Activated T-cell treated with anti-CD3 and anti-CD28 coated beads, Interleukin-2, amount 50 U/mL, for 24 hours (primary cell): ENCODE measurements at regions not wholly inside any gene's neighbourhood (a gene's known extent, or its start where the extent isn't known, plus 50 kb on each side); places are given as distances from the start of the nearest gene placed in this dataset.
A peak's percentile ranks its signal among the peaks of the same experiment; 100 is the strongest.

Experiments
- DNase-seq: peaks from one replicate; pipeline ENCODE4 v3.0.0-alpha.2; 2020
- H3K27ac Mint-ChIP-seq: 2 replicates; pipeline ENCODE4 v1.8.0; 2020; ENCODE audit warnings: mild to moderate bottlenecking, mixed read lengths
- H3K27me3 Mint-ChIP-seq: 2 replicates; pipeline ENCODE4 v1.8.0; 2020; ENCODE audit warnings: mixed read lengths
- H3K36me3 Mint-ChIP-seq: 2 replicates; pipeline ENCODE4 v1.8.0; 2020; ENCODE audit warnings: low read depth, mixed read lengths
- H3K4me1 Mint-ChIP-seq: 2 replicates; pipeline ENCODE4 v1.8.0; 2020; ENCODE audit warnings: low read depth, mixed read lengths
- H3K4me3 Mint-ChIP-seq: 2 replicates; pipeline ENCODE4 v1.8.0; 2020; ENCODE audit warnings: mild to moderate bottlenecking, moderate library complexity, mixed read lengths
- H3K9me3 Mint-ChIP-seq: 2 replicates; pipeline ENCODE4 v1.8.0; 2020; ENCODE audit warnings: mixed read lengths

DNA sequence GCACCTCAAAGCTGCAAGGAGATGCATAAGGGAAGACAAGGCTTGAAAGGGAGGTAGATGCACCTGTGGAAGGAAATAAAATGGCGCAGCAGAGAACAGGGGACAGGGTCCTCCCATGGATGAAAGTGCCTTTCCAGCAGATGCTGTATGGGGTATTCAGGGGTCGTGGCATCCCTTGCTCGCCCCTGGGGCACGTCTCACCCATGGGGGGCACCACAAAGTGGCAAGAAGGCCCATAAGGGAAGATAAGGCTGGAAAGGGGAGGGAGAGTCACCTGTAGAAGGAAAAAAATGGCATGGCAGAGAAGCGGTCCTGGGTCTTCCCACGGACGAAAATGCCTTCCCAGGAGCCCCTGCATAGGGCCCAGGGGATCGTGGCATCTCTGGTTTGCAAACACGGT lies 265.1 kb downstream of the ALG10 start:
- peak; percentile 7 for DNase-seq
- Mint-ChIP-seq H3K36me3 (peaks cover 4% of the 10 kb centered on the region), H3K27ac (no peak overlapping the region), H3K4me3 (no peak overlapping the region), H3K9me3 (peaks cover 42% of the 10 kb centered on the region), H3K4me1 (no peaks in the 10 kb centered on the region), H3K27me3 (no peaks in the 10 kb centered on the region)

DNA sequence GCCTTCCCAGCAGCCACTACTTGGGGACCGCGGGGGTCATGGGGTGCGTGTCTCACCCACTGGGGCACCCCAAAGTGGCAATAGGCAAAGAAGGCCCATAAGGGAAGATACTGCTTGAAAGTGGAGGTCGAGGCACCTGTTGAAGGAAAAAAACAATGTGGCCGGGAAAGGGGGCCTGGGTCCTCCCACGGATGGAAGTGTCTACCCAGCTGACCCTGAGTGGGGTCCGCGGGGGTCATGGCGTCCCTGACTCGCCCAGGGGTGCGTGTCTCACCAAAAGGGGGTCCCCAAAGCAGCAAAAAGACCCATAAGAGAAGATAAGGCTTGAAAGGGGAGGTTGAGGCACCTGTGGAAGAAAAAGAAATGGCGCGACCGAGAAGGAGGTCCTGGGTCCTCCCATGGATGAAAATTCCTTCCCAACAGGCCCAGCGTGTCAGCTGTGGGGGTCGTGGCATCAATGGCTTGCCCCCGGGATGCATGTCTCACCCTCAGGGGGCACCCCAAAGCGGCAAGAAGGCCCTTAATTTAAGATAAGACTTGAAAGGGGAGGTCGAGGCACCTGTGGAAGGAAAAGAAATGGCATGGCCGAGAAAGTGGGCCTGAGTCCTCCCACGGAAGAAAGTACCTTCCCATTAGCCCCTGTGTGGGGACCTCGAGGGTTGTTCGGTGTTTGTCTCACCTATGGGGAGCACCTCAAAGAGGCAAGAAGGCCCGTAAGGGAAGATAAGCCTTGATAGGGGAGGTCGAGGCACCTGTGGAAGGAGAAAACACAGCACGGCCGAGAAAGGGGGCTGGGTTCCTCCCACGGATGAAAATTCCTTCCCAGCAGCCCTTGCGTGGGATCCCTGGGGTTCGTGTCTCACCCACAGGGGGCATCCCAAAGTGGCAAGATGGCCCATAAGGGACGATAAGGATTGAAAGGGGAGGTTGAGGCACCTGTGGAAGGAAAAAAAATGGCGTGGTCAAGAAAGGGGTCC lies 266.0 kb downstream of the ALG10 start:
- no peaks in the 10 kb centered on the region for H3K4me1 Mint-ChIP-seq
- peak; percentile 17 for DNase-seq
- no peak overlapping the region for H3K27ac Mint-ChIP-seq
- H3K27me3 Mint-ChIP-seq = no peaks in the 10 kb centered on the region
- peaks cover 4% of the 10 kb centered on the region for H3K36me3 Mint-ChIP-seq
- peaks cover 41% of the 10 kb centered on the region for H3K9me3 Mint-ChIP-seq
- no peak overlapping the region for H3K4me3 Mint-ChIP-seq

- Mint-ChIP-seq H3K27me3 (no peaks in the 10 kb centered on the region), H3K9me3 (peaks cover 43% of the 10 kb centered on the region), H3K27ac (no peak overlapping the region), H3K4me1 (no peaks in the 10 kb centered on the region), H3K4me3 (no peak overlapping the region), H3K36me3 (peaks cover 4% of the 10 kb centered on the region)
- DNase-seq = no peak
These were observed 266.7 kb downstream of the ALG10 start for GRCh38 chr12:34288963-34289345.

- Mint-ChIP-seq H3K4me1 (no peaks in the 10 kb centered on the region), H3K9me3 (peaks cover 41% of the 10 kb centered on the region), H3K36me3 (peaks cover 3% of the 10 kb centered on the region), H3K4me3 (no peak overlapping the region), H3K27me3 (no peaks in the 10 kb centered on the region), H3K27ac (no peak overlapping the region)
- DNase-seq = peak; percentile 11
These were observed 267.4 kb downstream of the ALG10 start for GRCh38 chr12:34289431-34290380.

- H3K9me3 Mint-ChIP-seq = peaks cover 48% of the 10 kb centered on the region
- no peaks in the 10 kb centered on the region for H3K27me3 Mint-ChIP-seq
These were observed 268.2 kb downstream of the ALG10 start for GRCh38 chr12:34290381-34290995.

DNA sequence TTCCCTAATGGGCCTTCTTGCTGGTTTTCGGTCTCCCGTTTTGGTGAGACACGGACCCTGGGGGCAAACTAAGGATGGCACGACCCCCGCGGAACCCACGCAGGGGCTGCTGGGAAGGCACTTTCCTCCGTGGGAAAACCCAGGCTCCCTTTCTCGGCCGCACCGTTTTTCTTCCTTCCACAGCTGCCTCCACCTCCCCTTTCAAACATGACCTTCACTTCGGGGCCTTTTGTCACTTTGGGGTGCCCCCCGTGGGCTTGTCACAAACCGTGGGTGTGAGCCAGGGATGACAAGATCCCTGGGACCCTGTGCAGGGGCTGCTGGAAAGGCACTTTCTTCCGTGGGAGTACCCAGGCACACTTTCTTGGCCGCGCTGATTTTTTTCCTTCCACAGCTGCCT lies 268.7 kb downstream of the ALG10 start:
- Mint-ChIP-seq H3K9me3 (peaks cover 43% of the 10 kb centered on the region), H3K4me3 (no peak overlapping the region), H3K36me3 (no peaks in the 10 kb centered on the region), H3K27ac (no peak overlapping the region), H3K4me1 (no peaks in the 10 kb centered on the region), H3K27me3 (no peaks in the 10 kb centered on the region)
- DNase-seq = peak; percentile 5

More at GRCh38 chr12:34290381-34290995, 268.2 kb downstream of the ALG10 start:
- H3K27ac Mint-ChIP-seq = no peak overlapping the region
- peaks cover 3% of the 10 kb centered on the region for H3K36me3 Mint-ChIP-seq
- DNase-seq = peak; percentile 15
- H3K4me3 Mint-ChIP-seq = no peak overlapping the region
- no peaks in the 10 kb centered on the region for H3K4me1 Mint-ChIP-seq

- H3K9me3 Mint-ChIP-seq = peaks cover 40% of the 10 kb centered on the region
- H3K36me3 Mint-ChIP-seq = no peaks in the 10 kb centered on the region
- H3K4me1 Mint-ChIP-seq = no peaks in the 10 kb centered on the region
- DNase-seq = peak; percentile 12
- H3K4me3 Mint-ChIP-seq = no peak overlapping the region
- no peaks in the 10 kb centered on the region for H3K27me3 Mint-ChIP-seq
- no peak overlapping the region for H3K27ac Mint-ChIP-seq
These were observed 269.2 kb downstream of the ALG10 start for GRCh38 chr12:34291426-34291901.

DNA sequence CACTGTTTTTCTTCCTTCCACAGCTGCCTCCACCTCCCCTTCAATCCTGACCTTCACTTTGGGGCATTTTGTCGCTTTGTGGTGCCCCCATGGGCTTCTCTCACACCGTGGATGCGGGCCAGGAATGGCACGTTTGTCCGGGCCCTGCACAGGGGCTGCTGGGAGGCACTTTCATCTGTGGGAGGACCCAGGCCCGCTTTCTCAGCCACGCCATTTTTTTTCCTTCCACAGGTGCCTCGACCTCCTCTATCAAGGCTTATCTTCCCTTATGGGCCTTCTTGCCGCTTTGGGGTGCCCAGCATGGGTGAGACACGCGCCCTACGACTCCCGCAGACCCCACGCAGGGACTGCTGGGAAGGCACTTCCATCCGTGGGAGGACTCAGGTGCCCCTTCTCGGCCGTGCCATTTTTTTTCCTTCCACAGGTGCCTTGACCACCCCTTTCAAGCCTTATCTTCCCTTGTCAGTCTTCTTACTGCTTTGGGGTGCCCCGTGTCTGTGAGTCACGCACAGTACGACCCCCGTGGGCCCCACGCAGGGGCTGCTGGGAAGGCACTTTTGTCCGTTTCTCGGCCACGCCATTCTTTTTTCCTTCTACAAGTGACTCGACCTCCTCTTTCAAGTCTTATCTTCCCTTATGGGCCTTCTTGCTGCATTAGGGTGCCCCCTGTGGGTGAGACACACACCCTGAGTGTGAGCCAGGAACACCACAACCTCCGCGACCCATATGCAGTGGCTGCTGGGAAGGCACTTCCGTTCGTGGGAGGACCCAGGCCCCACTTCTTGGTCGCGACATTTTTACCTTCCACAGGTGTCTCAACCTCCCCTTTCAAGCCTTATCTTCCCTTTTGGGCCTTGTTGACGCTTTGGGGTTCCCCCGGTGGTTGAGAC lies 270.7 kb downstream of the ALG10 start:
- H3K9me3 Mint-ChIP-seq = peaks cover 31% of the 10 kb centered on the region
- no peaks in the 10 kb centered on the region for H3K36me3 Mint-ChIP-seq
- no peak overlapping the region for H3K27ac Mint-ChIP-seq
- no peaks in the 10 kb centered on the region for H3K27me3 Mint-ChIP-seq
- no peaks in the 10 kb centered on the region for H3K4me1 Mint-ChIP-seq
- peak; percentile 17 for DNase-seq
- H3K4me3 Mint-ChIP-seq = no peak overlapping the region

DNA sequence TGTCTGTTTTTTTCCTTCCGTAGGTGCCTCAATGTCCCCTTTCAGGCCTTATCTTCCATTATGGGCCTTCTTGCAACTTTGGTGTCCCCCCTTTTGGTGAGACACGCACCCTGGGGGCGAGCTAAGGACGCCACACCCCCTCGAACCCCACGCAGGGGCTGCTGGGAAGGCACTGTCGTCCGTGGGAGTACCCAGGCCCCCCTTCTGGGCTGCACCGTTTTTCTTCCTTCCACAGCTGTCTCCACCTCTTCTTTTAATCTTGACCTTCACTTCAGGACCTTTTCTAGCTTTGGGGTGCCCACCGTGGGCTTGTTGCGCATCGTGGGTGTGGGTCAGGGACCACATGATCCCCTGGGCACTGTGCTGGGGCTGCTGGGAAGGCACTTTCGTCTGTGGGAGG lies 271.8 kb downstream of the ALG10 start:
- DNase-seq = no peak
- H3K27ac Mint-ChIP-seq = no peak overlapping the region
- no peak overlapping the region for H3K4me3 Mint-ChIP-seq
- no peaks in the 10 kb centered on the region for H3K36me3 Mint-ChIP-seq
- H3K27me3 Mint-ChIP-seq = no peaks in the 10 kb centered on the region
- H3K9me3 Mint-ChIP-seq = peaks cover 39% of the 10 kb centered on the region
- H3K4me1 Mint-ChIP-seq = no peaks in the 10 kb centered on the region

- Mint-ChIP-seq H3K4me3 (no peak overlapping the region), H3K27ac (no peak overlapping the region), H3K27me3 (no peaks in the 10 kb centered on the region), H3K9me3 (peaks cover 42% of the 10 kb centered on the region), H3K4me1 (no peaks in the 10 kb centered on the region), H3K36me3 (no peaks in the 10 kb centered on the region)
- DNase-seq = no peak
These were observed 272.5 kb downstream of the ALG10 start for GRCh38 chr12:34294671-34295365.

- DNase-seq = no peak
- H3K27me3 Mint-ChIP-seq = no peaks in the 10 kb centered on the region
- peaks cover 45% of the 10 kb centered on the region for H3K9me3 Mint-ChIP-seq
- H3K27ac Mint-ChIP-seq = no peak overlapping the region
- no peaks in the 10 kb centered on the region for H3K36me3 Mint-ChIP-seq
- H3K4me1 Mint-ChIP-seq = no peaks in the 10 kb centered on the region
- H3K4me3 Mint-ChIP-seq = no peak overlapping the region
These were observed 273.3 kb downstream of the ALG10 start for GRCh38 chr12:34295366-34296142.

- peaks cover 48% of the 10 kb centered on the region for H3K9me3 Mint-ChIP-seq
- H3K4me1 Mint-ChIP-seq = no peaks in the 10 kb centered on the region
- H3K27me3 Mint-ChIP-seq = no peaks in the 10 kb centered on the region
- no peaks in the 10 kb centered on the region for H3K36me3 Mint-ChIP-seq
- H3K4me3 Mint-ChIP-seq = no peak overlapping the region
- no peak overlapping the region for H3K27ac Mint-ChIP-seq
- no peak for DNase-seq
These were observed 274.1 kb downstream of the ALG10 start for GRCh38 chr12:34296143-34297041.
